ENCODE measurements at regions not wholly inside any gene's neighbourhood (a gene's known extent, or its start where the extent isn't known, plus 50 kb on each side); places are given as distances from the start of the nearest gene placed in this dataset.

DNA sequence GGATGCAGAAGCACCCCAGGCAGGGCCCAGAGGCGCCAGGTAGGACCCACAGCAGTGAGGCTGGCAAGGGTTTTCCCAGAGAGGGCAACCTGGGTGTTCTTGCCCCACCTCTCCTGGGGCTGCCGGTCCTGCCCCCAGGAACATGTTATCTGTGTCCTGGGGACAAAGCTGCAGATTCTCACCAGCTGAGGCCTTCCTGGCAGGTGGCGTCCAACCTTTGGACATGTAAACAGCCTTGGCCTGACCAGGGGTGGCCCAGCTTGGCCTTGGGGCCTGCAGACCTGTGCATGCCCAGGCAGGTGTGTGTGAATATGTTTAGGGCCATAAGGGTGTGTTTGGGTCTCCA lies 101.8 kb upstream of the LARP1 start (continued):
- TF ChIP-seq NFE2 (CRISPR knock-in tag; IDR thresholded peaks at IDR 0.05) (no peak), ZNF619 (CRISPR knock-in tag; IDR thresholded peaks at IDR 0.05) (no peak), ZNF883 (CRISPR knock-in tag; IDR thresholded peaks at IDR 0.05; ENCODE audit: not compliant biosample characterization) (no peak), ZNF337 (CRISPR knock-in tag; IDR thresholded peaks at IDR 0.05; ENCODE audit: borderline replicate concordance, low read depth) (no peak), ZNF775 (CRISPR knock-in tag; IDR thresholded peaks at IDR 0.05; ENCODE audit: borderline replicate concordance) (0 out of 2 replicates have a peak, but pooled peaks have one; percentile 60), CEBPB (IDR thresholded peaks at IDR 0.05; ENCODE audit: borderline replicate concordance, low read depth, low read length) (no peak), HOXA3 (CRISPR knock-in tag; IDR thresholded peaks at IDR 0.05) (peak; percentile 79), PHF8 (CRISPR knock-in tag; IDR thresholded peaks at IDR 0.05) (peak; percentile 61; the same call in 1 of the 2 replicates), ZNF7 (CRISPR knock-in tag; IDR thresholded peaks at IDR 0.05) (no peak), ZNF253 (CRISPR knock-in tag; IDR thresholded peaks at IDR 0.05; ENCODE audit: borderline replicate concordance) (no peak), ZFX (CRISPR knock-in tag; IDR thresholded peaks at IDR 0.05; ENCODE audit: low read depth) (peak; percentile 98), ZNF543 (CRISPR knock-in tag; IDR thresholded peaks at IDR 0.05) (0 out of 2 replicates have a peak, but pooled peaks have one; percentile 64), BHLHE40 (IDR thresholded peaks at IDR 0.05; ENCODE audit: low read length) (0 out of 2 replicates have a peak, but pooled peaks have one; percentile 11), KLF6 (CRISPR knock-in tag; IDR thresholded peaks at IDR 0.05) (no peak), ZNF451 (CRISPR knock-in tag; IDR thresholded peaks at IDR 0.05) (peak; percentile 86), MTF2 (CRISPR knock-in tag; IDR thresholded peaks at IDR 0.05; ENCODE audit: borderline replicate concordance) (no peak), ZNF878 (CRISPR knock-in tag; IDR thresholded peaks at IDR 0.05) (peak; percentile 52; the same call in 1 of the 2 replicates)
- TF ChIP-seq, protein P1, sequence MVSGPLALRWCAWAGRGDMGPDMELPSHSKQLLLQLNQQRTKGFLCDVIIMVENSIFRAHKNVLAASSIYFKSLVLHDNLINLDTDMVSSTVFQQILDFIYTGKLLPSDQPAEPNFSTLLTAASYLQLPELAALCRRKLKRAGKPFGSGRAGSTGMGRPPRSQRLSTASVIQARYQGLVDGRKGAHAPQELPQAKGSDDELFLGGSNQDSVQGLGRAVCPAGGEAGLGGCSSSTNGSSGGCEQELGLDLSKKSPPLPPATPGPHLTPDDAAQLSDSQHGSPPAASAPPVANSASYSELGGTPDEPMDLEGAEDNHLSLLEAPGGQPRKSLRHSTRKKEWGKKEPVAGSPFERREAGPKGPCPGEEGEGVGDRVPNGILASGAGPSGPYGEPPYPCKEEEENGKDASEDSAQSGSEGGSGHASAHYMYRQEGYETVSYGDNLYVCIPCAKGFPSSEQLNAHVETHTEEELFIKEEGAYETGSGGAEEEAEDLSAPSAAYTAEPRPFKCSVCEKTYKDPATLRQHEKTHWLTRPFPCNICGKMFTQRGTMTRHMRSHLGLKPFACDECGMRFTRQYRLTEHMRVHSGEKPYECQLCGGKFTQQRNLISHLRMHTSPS (CRISPR knock-in tag; IDR thresholded peaks at IDR 0.05; ENCODE audit: low read depth), result peak; percentile 98
- TF ChIP-seq, protein P2, sequence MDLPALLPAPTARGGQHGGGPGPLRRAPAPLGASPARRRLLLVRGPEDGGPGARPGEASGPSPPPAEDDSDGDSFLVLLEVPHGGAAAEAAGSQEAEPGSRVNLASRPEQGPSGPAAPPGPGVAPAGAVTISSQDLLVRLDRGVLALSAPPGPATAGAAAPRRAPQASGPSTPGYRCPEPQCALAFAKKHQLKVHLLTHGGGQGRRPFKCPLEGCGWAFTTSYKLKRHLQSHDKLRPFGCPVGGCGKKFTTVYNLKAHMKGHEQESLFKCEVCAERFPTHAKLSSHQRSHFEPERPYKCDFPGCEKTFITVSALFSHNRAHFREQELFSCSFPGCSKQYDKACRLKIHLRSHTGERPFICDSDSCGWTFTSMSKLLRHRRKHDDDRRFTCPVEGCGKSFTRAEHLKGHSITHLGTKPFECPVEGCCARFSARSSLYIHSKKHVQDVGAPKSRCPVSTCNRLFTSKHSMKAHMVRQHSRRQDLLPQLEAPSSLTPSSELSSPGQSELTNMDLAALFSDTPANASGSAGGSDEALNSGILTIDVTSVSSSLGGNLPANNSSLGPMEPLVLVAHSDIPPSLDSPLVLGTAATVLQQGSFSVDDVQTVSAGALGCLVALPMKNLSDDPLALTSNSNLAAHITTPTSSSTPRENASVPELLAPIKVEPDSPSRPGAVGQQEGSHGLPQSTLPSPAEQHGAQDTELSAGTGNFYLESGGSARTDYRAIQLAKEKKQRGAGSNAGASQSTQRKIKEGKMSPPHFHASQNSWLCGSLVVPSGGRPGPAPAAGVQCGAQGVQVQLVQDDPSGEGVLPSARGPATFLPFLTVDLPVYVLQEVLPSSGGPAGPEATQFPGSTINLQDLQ (CRISPR knock-in tag; IDR thresholded peaks at IDR 0.05), result no peak
- TF ChIP-seq, protein P3, sequence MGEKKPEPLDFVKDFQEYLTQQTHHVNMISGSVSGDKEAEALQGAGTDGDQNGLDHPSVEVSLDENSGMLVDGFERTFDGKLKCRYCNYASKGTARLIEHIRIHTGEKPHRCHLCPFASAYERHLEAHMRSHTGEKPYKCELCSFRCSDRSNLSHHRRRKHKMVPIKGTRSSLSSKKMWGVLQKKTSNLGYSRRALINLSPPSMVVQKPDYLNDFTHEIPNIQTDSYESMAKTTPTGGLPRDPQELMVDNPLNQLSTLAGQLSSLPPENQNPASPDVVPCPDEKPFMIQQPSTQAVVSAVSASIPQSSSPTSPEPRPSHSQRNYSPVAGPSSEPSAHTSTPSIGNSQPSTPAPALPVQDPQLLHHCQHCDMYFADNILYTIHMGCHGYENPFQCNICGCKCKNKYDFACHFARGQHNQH (CRISPR knock-in tag; IDR thresholded peaks at IDR 0.05), result peak; percentile 38; the same call in 1 of the 2 replicates
- TF ChIP-seq, protein P4, sequence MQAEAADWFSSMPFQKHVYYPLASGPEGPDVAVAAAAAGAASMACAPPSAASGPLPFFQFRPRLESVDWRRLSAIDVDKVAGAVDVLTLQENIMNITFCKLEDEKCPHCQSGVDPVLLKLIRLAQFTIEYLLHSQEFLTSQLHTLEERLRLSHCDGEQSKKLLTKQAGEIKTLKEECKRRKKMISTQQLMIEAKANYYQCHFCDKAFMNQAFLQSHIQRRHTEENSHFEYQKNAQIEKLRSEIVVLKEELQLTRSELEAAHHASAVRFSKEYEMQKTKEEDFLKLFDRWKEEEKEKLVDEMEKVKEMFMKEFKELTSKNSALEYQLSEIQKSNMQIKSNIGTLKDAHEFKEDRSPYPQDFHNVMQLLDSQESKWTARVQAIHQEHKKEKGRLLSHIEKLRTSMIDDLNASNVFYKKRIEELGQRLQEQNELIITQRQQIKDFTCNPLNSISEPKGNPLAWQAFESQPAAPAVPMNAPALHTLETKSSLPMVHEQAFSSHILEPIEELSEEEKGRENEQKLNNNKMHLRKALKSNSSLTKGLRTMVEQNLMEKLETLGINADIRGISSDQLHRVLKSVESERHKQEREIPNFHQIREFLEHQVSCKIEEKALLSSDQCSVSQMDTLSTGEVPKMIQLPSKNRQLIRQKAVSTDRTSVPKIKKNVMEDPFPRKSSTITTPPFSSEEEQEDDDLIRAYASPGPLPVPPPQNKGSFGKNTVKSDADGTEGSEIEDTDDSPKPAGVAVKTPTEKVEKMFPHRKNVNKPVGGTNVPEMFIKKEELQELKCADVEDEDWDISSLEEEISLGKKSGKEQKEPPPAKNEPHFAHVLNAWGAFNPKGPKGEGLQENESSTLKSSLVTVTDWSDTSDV (CRISPR knock-in tag; IDR thresholded peaks at IDR 0.05), result no peak
- TF ChIP-seq, protein P5, sequence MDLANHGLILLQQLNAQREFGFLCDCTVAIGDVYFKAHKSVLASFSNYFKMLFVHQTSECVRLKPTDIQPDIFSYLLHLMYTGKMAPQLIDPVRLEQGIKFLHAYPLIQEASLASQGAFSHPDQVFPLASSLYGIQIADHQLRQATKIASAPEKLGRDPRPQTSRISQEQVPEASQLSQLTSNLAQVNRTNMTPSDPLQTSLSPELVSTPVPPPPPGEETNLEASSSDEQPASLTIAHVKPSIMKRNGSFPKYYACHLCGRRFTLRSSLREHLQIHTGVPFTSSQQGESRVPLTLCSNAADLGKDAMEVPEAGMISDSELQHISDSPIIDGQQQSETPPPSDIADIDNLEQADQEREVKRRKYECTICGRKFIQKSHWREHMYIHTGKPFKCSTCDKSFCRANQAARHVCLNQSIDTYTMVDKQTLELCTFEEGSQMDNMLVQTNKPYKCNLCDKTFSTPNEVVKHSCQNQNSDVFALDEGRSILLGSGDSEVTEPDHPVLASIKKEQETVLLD (CRISPR knock-in tag; IDR thresholded peaks at IDR 0.05; ENCODE audit: low read depth), result no peak
